HepG2 (cell line): ENCODE measurements at regions not wholly inside any gene's neighbourhood (a gene's known extent, or its start where the extent isn't known, plus 50 kb on each side); places are given as distances from the start of the nearest gene placed in this dataset.

ENCODE experiments used
- CSRNP2 ChIP-seq: sonication (generic); formaldehyde crosslinking; conservative IDR thresholded peaks from 2 replicates; pipeline ENCODE4 v1.8.0; 2022; ENCODE audit warnings: low read depth, missing genetic modification reagents
- EP300 ChIP-seq, 3 experiments: sonication (generic) in 1 of 3; formaldehyde crosslinking in 1 of 3; IDR thresholded peaks; 2 replicates each; pipeline versions ENCODE4 v1.5.1 to v1.6.1; 2011 to 2020; ENCODE audit warnings: low read depth in 2 of 3, low read length in 2 of 3, borderline replicate concordance in 1 of 3, improper control_type of control experiment in 1 of 3, mild to moderate bottlenecking in 1 of 3, missing genetic modification reagents in 1 of 3, moderate library complexity in 1 of 3
- ESRRA ChIP-seq: sonication (generic); formaldehyde crosslinking; IDR thresholded peaks from 2 replicates; pipeline ENCODE4 v1.5.1; 2020; ENCODE audit warnings: mild to moderate bottlenecking, low read depth, missing genetic modification reagents
- FIP1L1 ChIP-seq: fragments of 200-400 bp; formaldehyde crosslinking; IDR thresholded peaks from 2 replicates; pipeline ENCODE4 v1.6.1; 2018; ENCODE audit warnings: low read depth, mild to moderate bottlenecking, low read length, moderate library complexity, borderline replicate concordance; ENCODE audit not compliant: insufficient read depth
- FOSL2 ChIP-seq: sonication (generic); formaldehyde crosslinking; IDR thresholded peaks from 2 replicates; pipeline ENCODE4 v1.4.0; 2020; ENCODE audit warnings: missing genetic modification reagents
- SMARCC2 ChIP-seq: fragments of 450-650 bp; IDR thresholded peaks from 2 replicates; pipeline ENCODE4 v1.6.1; 2017; ENCODE audit warnings: antibody characterized with exemption, mild to moderate bottlenecking
- TBX3 ChIP-seq: fragments of 450-650 bp; IDR thresholded peaks from 2 replicates; pipeline ENCODE4 v1.6.1; 2017; ENCODE audit warnings: antibody characterized with exemption, mild to moderate bottlenecking, inconsistent platforms, borderline replicate concordance
- THYN1 ChIP-seq: sonication (generic); formaldehyde crosslinking; IDR thresholded peaks from 2 replicates; pipeline ENCODE4 v1.8.1; 2023; ENCODE audit warnings: low read depth, mild to moderate bottlenecking, moderate library complexity, missing genetic modification reagents, borderline replicate concordance
- ZFP82 ChIP-seq: sonication (generic); formaldehyde crosslinking; IDR thresholded peaks from 2 replicates; pipeline ENCODE4 v1.5.1; 2020; ENCODE audit warnings: mild to moderate bottlenecking, missing genetic modification reagents, borderline replicate concordance
- ZFX ChIP-seq: sonication (generic); formaldehyde crosslinking; IDR thresholded peaks from 2 replicates; pipeline ENCODE4 v1.4.0; 2020; ENCODE audit warnings: mild to moderate bottlenecking, low read depth, missing genetic modification reagents, moderate library complexity
- ZNF207 ChIP-seq: fragments of 450-650 bp; IDR thresholded peaks from 2 replicates; pipeline ENCODE4 v1.6.1; 2016; ENCODE audit warnings: antibody characterized with exemption, borderline replicate concordance
- ZNF292 ChIP-seq: sonication (generic); formaldehyde crosslinking; IDR thresholded peaks from 2 replicates; pipeline ENCODE4 v1.8.1; 2022; ENCODE audit warnings: mild to moderate bottlenecking, low read depth, missing genetic modification reagents, borderline replicate concordance
- ZNF318 ChIP-seq: sonication (generic); formaldehyde crosslinking; IDR thresholded peaks from 2 replicates; pipeline ENCODE4 v1.4.0; 2020; ENCODE audit warnings: mild to moderate bottlenecking, missing genetic modification reagents
- ZNF704 ChIP-seq: sonication (generic); formaldehyde crosslinking; IDR thresholded peaks from 2 replicates; pipeline ENCODE4 v1.8.1; 2023; ENCODE audit warnings: mild to moderate bottlenecking, inconsistent platforms, moderate library complexity, missing genetic modification reagents, borderline replicate concordance

GRCh38 chr2:14903709-14904374 lies 271.3 kb downstream of the LRATD1 start (continued):
- TF ChIP-seq ZNF318 (CRISPR knock-in tag) (no peak), FIP1L1 (no peak), TBX3 (no peak), ZNF207 (no peak), SMARCC2 (no peak), EP300 (IDR thresholded peaks at IDR 0.05; ENCODE audit: low read depth in 2 of 2, low read length in 2 of 2) (no peak), EP300 (CRISPR knock-in tag; IDR thresholded peaks at IDR 0.05; ENCODE audit: borderline replicate concordance) (no peak), THYN1 (CRISPR knock-in tag) (no peak), FOSL2 (CRISPR knock-in tag) (no peak), ZFX (CRISPR knock-in tag) (no peak), ESRRA (CRISPR knock-in tag) (no peak), CSRNP2 (no peak), ZNF292 (CRISPR knock-in tag) (no peak), ZNF704 (CRISPR knock-in tag) (no peak), ZFP82 (CRISPR knock-in tag) (no peak)
